ENCODE measurements at regions not wholly inside any gene's neighbourhood (a gene's known extent, or its start where the extent isn't known, plus 50 kb on each side); places are given as distances from the start of the nearest gene placed in this dataset.

DNA sequence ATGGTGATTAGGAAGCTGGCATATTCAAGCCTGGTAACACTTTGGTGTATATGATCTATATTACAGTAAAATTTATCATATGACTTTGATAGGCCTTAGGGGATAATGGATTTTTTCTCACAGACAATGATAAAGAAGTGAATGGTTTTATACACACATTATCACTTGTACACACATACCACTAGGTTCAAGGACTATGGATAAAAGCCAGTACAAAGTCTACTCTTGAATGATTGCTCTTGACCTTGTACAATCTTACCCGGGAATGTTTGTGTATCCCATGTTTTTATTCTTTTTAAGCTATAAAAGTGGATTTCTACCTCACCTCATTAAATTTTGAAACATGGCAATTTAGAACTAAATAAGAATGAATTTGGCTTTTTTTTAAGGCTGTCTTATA lies 414.5 kb upstream of the ADAMTSL1 start:
- no peaks in the 10 kb centered on the region for H3K36me3 ChIP-seq (ENCODE audit: control insufficient read depth, insufficient read depth, low read length)
- no peak overlapping the region for H3K27ac ChIP-seq (ENCODE audit: insufficient read depth, low read length)
- no peak overlapping the region for H2AFZ ChIP-seq (ENCODE audit: low read length)
- H3K79me2 ChIP-seq (ENCODE audit: control insufficient read depth, insufficient read depth, low read length): no peaks in the 10 kb centered on the region
- no peaks in the 10 kb centered on the region for H4K20me1 ChIP-seq (ENCODE audit: control insufficient read depth, extremely low read depth, insufficient read depth, low read length)
- no peak overlapping the region for H3K4me2 ChIP-seq (ENCODE audit: extremely low read depth, insufficient read depth, low read length)
- H3K9ac ChIP-seq (ENCODE audit: insufficient read depth, low read length): no peak overlapping the region
- no peak overlapping the region for H3K4me3 ChIP-seq (replicated peaks in 1 of 4; ENCODE audit: control extremely low read depth in 1 of 4, insufficient read depth in 1 of 4, low read depth in 3 of 4, low read length in 4 of 4)
- no peak for TF ChIP-seq EZH2 (IDR thresholded peaks at IDR 0.05; ENCODE audit: low read length, missing control alignments)
- no peak for TF ChIP-seq CTCF (conservative IDR thresholded peaks at IDR 0.05 in 1 of 2, IDR thresholded peaks at IDR 0.05 in 1 of 2; ENCODE audit: low read depth in 1 of 2, low read length in 2 of 2)
- DNase-seq (ENCODE audit: low read depth in 2 of 2): no peak
- H3K9me3 ChIP-seq (ENCODE audit: control insufficient read depth, insufficient read depth, low read depth, low read length): no peaks in the 10 kb centered on the region
- H3K4me1 ChIP-seq (ENCODE audit: control insufficient read depth, extremely low read depth, insufficient read depth, low read length): no peaks in the 10 kb centered on the region
- H3K27me3 ChIP-seq (ENCODE audit: control insufficient read depth, insufficient read depth, low read length): no peaks in the 10 kb centered on the region

- Histone ChIP-seq H3K79me2 (ENCODE audit: control insufficient read depth, insufficient read depth, low read length) (no peaks in the 10 kb centered on the region), H3K4me1 (ENCODE audit: control insufficient read depth, extremely low read depth, insufficient read depth, low read length) (no peaks in the 10 kb centered on the region), H4K20me1 (ENCODE audit: control insufficient read depth, extremely low read depth, insufficient read depth, low read length) (no peaks in the 10 kb centered on the region), H3K27me3 (ENCODE audit: control insufficient read depth, insufficient read depth, low read length) (no peaks in the 10 kb centered on the region), H3K4me2 (ENCODE audit: extremely low read depth, insufficient read depth, low read length) (no peak overlapping the region), H2AFZ (ENCODE audit: low read length) (no peak overlapping the region), H3K36me3 (ENCODE audit: control insufficient read depth, insufficient read depth, low read length) (no peaks in the 10 kb centered on the region), H3K9me3 (ENCODE audit: control insufficient read depth, insufficient read depth, low read depth, low read length) (no peaks in the 10 kb centered on the region), H3K4me3 (replicated peaks in 1 of 4; ENCODE audit: control extremely low read depth in 1 of 4, insufficient read depth in 1 of 4, low read depth in 3 of 4, low read length in 4 of 4) (no peak overlapping the region), H3K9ac (ENCODE audit: insufficient read depth, low read length) (no peak overlapping the region), H3K27ac (ENCODE audit: insufficient read depth, low read length) (no peak overlapping the region)
- DNase-seq (ENCODE audit: low read depth in 2 of 2): peak in 1 of 2 donors; percentile 3
- peak in 1 of 2 donors; percentile 25 for TF ChIP-seq CTCF (conservative IDR thresholded peaks at IDR 0.05 in 1 of 2, IDR thresholded peaks at IDR 0.05 in 1 of 2; ENCODE audit: low read depth in 1 of 2, low read length in 2 of 2)
- TF ChIP-seq EZH2 (IDR thresholded peaks at IDR 0.05; ENCODE audit: low read length, missing control alignments): no peak
Measured at GRCh38 chr9:18060269-18060934, 413.6 kb upstream of the ADAMTSL1 start.

- Histone ChIP-seq H3K79me2 (ENCODE audit: control insufficient read depth, insufficient read depth, low read length) (no peaks in the 10 kb centered on the region), H3K27me3 (ENCODE audit: control insufficient read depth, insufficient read depth, low read length) (no peaks in the 10 kb centered on the region), H2AFZ (ENCODE audit: low read length) (no peak overlapping the region), H3K4me2 (ENCODE audit: extremely low read depth, insufficient read depth, low read length) (no peak overlapping the region), H3K9ac (ENCODE audit: insufficient read depth, low read length) (no peak overlapping the region), H3K4me3 (replicated peaks in 1 of 4; ENCODE audit: control extremely low read depth in 1 of 4, insufficient read depth in 1 of 4, low read depth in 3 of 4, low read length in 4 of 4) (no peak overlapping the region), H3K27ac (ENCODE audit: insufficient read depth, low read length) (no peak overlapping the region), H4K20me1 (ENCODE audit: control insufficient read depth, extremely low read depth, insufficient read depth, low read length) (no peaks in the 10 kb centered on the region), H3K36me3 (ENCODE audit: control insufficient read depth, insufficient read depth, low read length) (no peaks in the 10 kb centered on the region), H3K9me3 (ENCODE audit: control insufficient read depth, insufficient read depth, low read depth, low read length) (no peaks in the 10 kb centered on the region), H3K4me1 (ENCODE audit: control insufficient read depth, extremely low read depth, insufficient read depth, low read length) (no peaks in the 10 kb centered on the region)
- DNase-seq (ENCODE audit: low read depth in 2 of 2): no peak
- TF ChIP-seq EZH2 (IDR thresholded peaks at IDR 0.05; ENCODE audit: low read length, missing control alignments) (no peak), CTCF (conservative IDR thresholded peaks at IDR 0.05 in 1 of 2, IDR thresholded peaks at IDR 0.05 in 1 of 2; ENCODE audit: low read depth in 1 of 2, low read length in 2 of 2) (no peak)
Measured at GRCh38 chr9:18061332-18061731, 412.6 kb upstream of the ADAMTSL1 start.
